ENCODE measurements at regions not wholly inside any gene's neighbourhood (a gene's known extent, or its start where the extent isn't known, plus 50 kb on each side); places are given as distances from the start of the nearest gene placed in this dataset.

GRCh38 chr6:95233879-95234278 is 343.5 kb upstream of the MANEA start:
- TF ChIP-seq ZFX (IDR thresholded peaks at IDR 0.05; ENCODE audit: borderline replicate concordance) = no peak
- no peak for TF ChIP-seq CTCF (IDR thresholded peaks at IDR 0.05)
- no peak overlapping the region for H3K27ac ChIP-seq

GRCh38 chr6:95240514-95240913 is 336.8 kb upstream of the MANEA start:
- TF ChIP-seq CTCF (IDR thresholded peaks at IDR 0.05) (no peak), ZFX (IDR thresholded peaks at IDR 0.05; ENCODE audit: borderline replicate concordance) (no peak)
- no peak overlapping the region for H3K27ac ChIP-seq

GRCh38 chr6:95242560-95242959 is 334.8 kb upstream of the MANEA start:
- TF ChIP-seq CTCF (IDR thresholded peaks at IDR 0.05) (no peak), ZFX (IDR thresholded peaks at IDR 0.05; ENCODE audit: borderline replicate concordance) (no peak)
- no peak overlapping the region for H3K27ac ChIP-seq

- no peak overlapping the region for H3K27ac ChIP-seq
Observed at GRCh38 chr6:95243053-95243452, 334.3 kb upstream of the MANEA start.

GRCh38 chr6:95244751-95245150 is 332.6 kb upstream of the MANEA start:
- H3K27ac ChIP-seq = no peak overlapping the region
- no peak for TF ChIP-seq CTCF (IDR thresholded peaks at IDR 0.05)
- no peak for TF ChIP-seq ZFX (IDR thresholded peaks at IDR 0.05; ENCODE audit: borderline replicate concordance)

More at GRCh38 chr6:95243053-95243452, 334.3 kb upstream of the MANEA start:
- no peak for TF ChIP-seq CTCF (IDR thresholded peaks at IDR 0.05)
- no peak for TF ChIP-seq ZFX (IDR thresholded peaks at IDR 0.05; ENCODE audit: borderline replicate concordance)

- no peak overlapping the region for H3K27ac ChIP-seq
- no peak for TF ChIP-seq ZFX (IDR thresholded peaks at IDR 0.05; ENCODE audit: borderline replicate concordance)
- no peak for TF ChIP-seq CTCF (IDR thresholded peaks at IDR 0.05)
Observed at GRCh38 chr6:95248499-95248898, 328.8 kb upstream of the MANEA start.

- TF ChIP-seq CTCF (IDR thresholded peaks at IDR 0.05) (no peak), ZFX (IDR thresholded peaks at IDR 0.05; ENCODE audit: borderline replicate concordance) (no peak)
- no peak overlapping the region for H3K27ac ChIP-seq
Observed at GRCh38 chr6:95249175-95249574, 328.2 kb upstream of the MANEA start.
